Erythroblast (primary cell): ENCODE measurements at regions not wholly inside any gene's neighbourhood (a gene's known extent, or its start where the extent isn't known, plus 50 kb on each side); places are given as distances from the start of the nearest gene placed in this dataset.

Source experiments
- DNase-seq, 2 experiments: peaks; one replicate each; lab custom pipeline; 2025; lab: John Stamatoyannopoulos, UW
- GATA1 ChIP-seq: IDR thresholded peaks from 2 replicates; pipeline ENCODE4 v1.6.1; 2011; ENCODE audit warnings: low read depth, mild to moderate bottlenecking, control low read depth, low read length, moderate library complexity
- POLR2A ChIP-seq: IDR thresholded peaks from 2 replicates; pipeline ENCODE4 v1.6.1; 2011; ENCODE audit warnings: mild to moderate bottlenecking, low read length

GRCh38 chr20:60431349-60431748 lies 473.1 kb downstream of the CDH26 start:
- TF ChIP-seq GATA1 (no peak), POLR2A (no peak)
- DNase-seq = no peak

GRCh38 chr20:60437418-60437817 lies 479.2 kb downstream of the CDH26 start:
- TF ChIP-seq POLR2A (no peak), GATA1 (no peak)
- no peak for DNase-seq

GRCh38 chr20:60446267-60447111 lies 488.3 kb downstream of the CDH26 start:
- DNase-seq = no peak
- no peak for TF ChIP-seq POLR2A
- TF ChIP-seq GATA1 = no peak

GRCh38 chr20:60447703-60448102 lies 489.5 kb downstream of the CDH26 start:
- no peak for DNase-seq
- TF ChIP-seq POLR2A (no peak), GATA1 (no peak)

- TF ChIP-seq POLR2A (no peak), GATA1 (no peak)
- DNase-seq = no peak
Observed at GRCh38 chr20:60453388-60454246, 495.4 kb downstream of the CDH26 start.

GRCh38 chr20:60454491-60454890 lies 496.3 kb downstream of the CDH26 start:
- TF ChIP-seq GATA1 (no peak), POLR2A (no peak)
- DNase-seq = no peak

- TF ChIP-seq POLR2A (no peak), GATA1 (no peak)
- DNase-seq = no peak
Observed at GRCh38 chr20:60455272-60455671, 497.0 kb downstream of the CDH26 start.

- no peak for DNase-seq
Observed at GRCh38 chr20:60459212-60459611, 501.0 kb downstream of the CDH26 start.

GRCh38 chr20:60461993-60462392 lies 503.8 kb downstream of the CDH26 start:
- TF ChIP-seq POLR2A = no peak

More at GRCh38 chr20:60459212-60459611, 501.0 kb downstream of the CDH26 start:
- TF ChIP-seq POLR2A (no peak), GATA1 (no peak)

GRCh38 chr20:60463798-60464197 lies 505.6 kb downstream of the CDH26 start:
- DNase-seq = no peak
- TF ChIP-seq GATA1 = no peak
- no peak for TF ChIP-seq POLR2A

More at GRCh38 chr20:60461993-60462392, 503.8 kb downstream of the CDH26 start:
- no peak for DNase-seq

GRCh38 chr20:60465439-60465838 lies 507.2 kb downstream of the CDH26 start:
- no peak for TF ChIP-seq POLR2A
- no peak for DNase-seq

- no peak for DNase-seq
- TF ChIP-seq GATA1 (no peak), POLR2A (no peak)
Observed at GRCh38 chr20:60465993-60466686, 507.9 kb downstream of the CDH26 start.

- no peak for TF ChIP-seq POLR2A
- TF ChIP-seq GATA1 = no peak
- DNase-seq = no peak
Observed at GRCh38 chr20:60466687-60467022, 508.4 kb downstream of the CDH26 start.

- TF ChIP-seq GATA1 = no peak
- no peak for TF ChIP-seq POLR2A
- DNase-seq = no peak
Observed at GRCh38 chr20:60467078-60467477, 508.9 kb downstream of the CDH26 start.
